Muscle of leg (tissue), 3 donors: ENCODE measurements at regions not wholly inside any gene's neighbourhood (a gene's known extent, or its start where the extent isn't known, plus 50 kb on each side); places are given as distances from the start of the nearest gene placed in this dataset.
A peak's percentile ranks its signal among the peaks of the same experiment; 100 is the strongest.

Source experiments
- DNase-seq: peaks from one replicate; pipeline ENCODE4 v3.0.0; 2013
- H3K27ac ChIP-seq: one replicate; pipeline ENCODE4 v1.5.1; 2013; ENCODE audit warnings: mild to moderate bottlenecking, low read length, control low read depth
- H3K27me3 ChIP-seq: one replicate; pipeline ENCODE4 v1.6.1; 2013; ENCODE audit warnings: low read length; ENCODE audit not compliant: control insufficient read depth, insufficient read depth
- H3K36me3 ChIP-seq: one replicate; pipeline ENCODE4 v1.6.1; 2013; ENCODE audit warnings: low read length; ENCODE audit not compliant: control insufficient read depth, insufficient read depth
- H3K4me1 ChIP-seq: one replicate; pipeline ENCODE4 v1.6.1; 2013; ENCODE audit warnings: low read length; ENCODE audit not compliant: control insufficient read depth, insufficient read depth
- H3K4me3 ChIP-seq: one replicate; pipeline ENCODE4 v1.5.1; 2013; ENCODE audit warnings: low read length, control low read depth
- H3K9me3 ChIP-seq: replicated peaks from 2 replicates; pipeline ENCODE4 v1.6.1; 2013; ENCODE audit warnings: low read depth, low read length; ENCODE audit not compliant: control insufficient read depth
- WGBS: methylation state at CpG from one replicate; pipeline ENCODE4 v1.1.5; 2013; ENCODE audit warnings: missing lambda C conversion rate; ENCODE audit not compliant: insufficient coverage; 5-methylcytosine and 5-hydroxymethylcytosine counted together

DNA sequence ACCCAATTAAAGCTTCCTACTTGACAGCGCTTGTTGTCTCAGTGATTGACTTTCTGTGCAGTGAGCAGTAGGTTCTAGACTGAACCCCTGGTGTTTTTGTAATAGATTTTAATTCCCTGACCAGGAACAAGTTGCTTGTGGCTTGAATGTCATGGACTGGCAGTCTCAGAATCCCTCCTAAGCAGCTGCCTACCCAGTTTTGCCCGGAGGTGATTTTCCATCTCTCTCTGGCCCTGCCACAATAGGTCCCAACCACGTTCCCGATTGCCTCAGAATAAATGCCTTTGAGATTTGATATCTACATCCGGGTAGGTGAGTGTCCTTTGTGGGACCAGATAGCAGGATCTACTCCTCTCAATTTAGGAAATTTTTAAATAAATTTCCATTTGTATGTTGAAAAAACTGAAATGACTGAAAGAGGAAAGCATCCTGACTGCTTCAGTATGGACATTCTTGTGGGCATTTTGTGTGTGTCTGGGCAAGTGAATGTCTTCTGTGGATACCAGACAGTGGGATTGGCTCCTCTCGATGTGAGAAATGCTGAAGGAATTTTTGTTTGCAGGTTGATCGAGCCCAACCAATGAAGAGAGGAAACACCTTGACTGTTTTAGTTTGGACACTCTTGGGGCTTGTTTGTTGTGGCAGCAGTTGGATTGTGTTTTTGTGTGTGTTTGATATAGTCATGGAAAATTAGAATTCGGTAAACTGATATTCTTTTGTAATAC lies 1607.4 kb downstream of the C4orf33 start:
- 96% methylated on average over 3 of the region's 8 CpGs for WGBS
- H3K36me3 ChIP-seq = no peaks in the 10 kb centered on the region
- no peaks in the 10 kb centered on the region for H3K27me3 ChIP-seq
- no peaks in the 10 kb centered on the region for H3K9me3 ChIP-seq
- no peak overlapping the region for H3K27ac ChIP-seq
- H3K4me1 ChIP-seq = no peaks in the 10 kb centered on the region
- no peak for DNase-seq
- no peak overlapping the region for H3K4me3 ChIP-seq

DNA sequence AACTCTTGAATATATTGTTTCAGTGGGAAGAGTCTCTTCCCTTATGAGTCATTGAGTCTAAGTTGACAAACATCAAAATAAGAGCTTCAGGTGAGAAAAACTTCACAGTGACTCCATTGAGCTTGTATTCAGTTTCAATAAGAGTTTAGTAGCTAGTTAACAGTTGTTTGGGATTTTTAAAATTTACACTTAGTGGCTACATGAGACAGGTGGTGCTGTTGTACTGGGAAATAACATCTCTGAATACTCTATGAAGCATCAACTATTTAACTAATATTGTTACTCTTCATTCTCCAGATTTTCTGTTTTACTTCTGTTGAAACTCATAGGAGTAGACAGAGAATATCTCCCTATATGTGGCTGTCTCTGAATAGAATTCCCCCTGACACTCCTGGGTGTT lies 1609.1 kb downstream of the C4orf33 start:
- DNase-seq = peak; percentile 15

DNA sequence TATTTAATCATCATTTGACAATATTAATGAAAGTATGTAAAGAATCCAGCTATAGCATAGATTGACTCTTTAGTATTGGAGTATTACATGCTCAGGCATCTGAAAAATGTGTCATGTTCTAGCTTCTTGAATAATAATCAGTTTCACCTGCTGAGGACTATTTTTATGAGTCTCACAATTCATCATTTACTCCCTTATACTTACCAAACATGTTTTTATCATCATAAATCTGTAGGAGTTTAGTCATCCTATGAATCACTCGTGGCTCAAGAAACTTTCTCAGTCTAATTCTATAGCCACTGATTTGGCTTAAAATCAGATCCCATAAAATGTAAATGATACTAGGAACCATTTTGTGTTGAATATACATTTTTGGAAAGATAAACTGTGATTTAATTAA lies 1616.1 kb downstream of the C4orf33 start:
- WGBS = no CpG with 5 or more reads among the region's 1 CpG
- Histone ChIP-seq H3K4me3 (no peak overlapping the region), H3K4me1 (no peaks in the 10 kb centered on the region), H3K27me3 (no peaks in the 10 kb centered on the region), H3K27ac (no peak overlapping the region), H3K36me3 (no peaks in the 10 kb centered on the region), H3K9me3 (no peaks in the 10 kb centered on the region)
- no peak for DNase-seq

More for the DNA sequence above, 1609.1 kb downstream of the C4orf33 start:
- H3K27me3 ChIP-seq = no peaks in the 10 kb centered on the region
- H3K27ac ChIP-seq = no peak overlapping the region
- no peak overlapping the region for H3K4me3 ChIP-seq
- H3K36me3 ChIP-seq = no peaks in the 10 kb centered on the region
- no peaks in the 10 kb centered on the region for H3K4me1 ChIP-seq
- H3K9me3 ChIP-seq = no peaks in the 10 kb centered on the region

DNA sequence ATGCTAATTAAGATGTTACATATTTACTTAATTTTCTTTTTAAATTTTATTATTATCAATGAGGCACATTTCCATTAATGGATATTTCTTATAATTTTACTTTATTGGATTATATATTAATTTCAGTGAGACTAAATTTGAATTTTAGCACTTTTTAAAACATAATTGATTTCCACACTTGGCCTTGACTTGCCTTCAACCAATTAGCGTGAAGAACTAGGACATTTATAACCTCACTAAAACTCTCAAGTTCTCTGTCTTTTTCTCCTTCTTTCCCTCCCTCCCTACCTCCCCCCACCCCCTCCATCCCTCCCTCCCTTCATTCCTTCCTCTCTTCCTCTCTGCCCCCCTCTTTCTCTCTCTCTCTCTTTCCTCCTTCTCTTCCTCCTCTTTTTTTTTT lies 1618.1 kb downstream of the C4orf33 start:
- no peaks in the 10 kb centered on the region for H3K4me1 ChIP-seq
- DNase-seq = no peak
- no peaks in the 10 kb centered on the region for H3K27me3 ChIP-seq
- H3K9me3 ChIP-seq = no peaks in the 10 kb centered on the region
- no peak overlapping the region for H3K27ac ChIP-seq
- WGBS = 56% methylated on average over 1 of the region's 1 CpG
- no peaks in the 10 kb centered on the region for H3K36me3 ChIP-seq
- H3K4me3 ChIP-seq = no peak overlapping the region

DNA sequence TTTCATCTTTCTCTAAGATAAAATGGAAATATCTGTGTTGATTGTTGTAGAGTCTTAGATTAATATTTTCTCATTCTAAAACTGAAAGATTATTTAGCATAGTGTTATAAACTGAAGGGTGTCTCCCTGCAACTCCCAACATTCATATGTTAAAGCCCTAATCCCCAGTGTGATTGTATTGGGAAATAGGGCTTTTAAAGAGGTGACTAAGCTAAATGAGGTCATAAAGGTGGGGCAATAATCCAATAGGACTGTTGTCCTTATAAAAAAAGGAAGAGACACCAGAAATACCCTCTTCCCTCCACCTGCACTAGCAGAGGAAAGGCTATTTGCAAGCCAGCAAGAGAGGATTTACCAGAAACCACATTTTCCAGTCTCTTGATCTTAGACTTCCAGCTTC lies 1626.4 kb downstream of the C4orf33 start:
- no peaks in the 10 kb centered on the region for H3K4me1 ChIP-seq
- H3K4me3 ChIP-seq = no peak overlapping the region
- no peak overlapping the region for H3K27ac ChIP-seq
- no peaks in the 10 kb centered on the region for H3K9me3 ChIP-seq
- no peaks in the 10 kb centered on the region for H3K36me3 ChIP-seq
- no peaks in the 10 kb centered on the region for H3K27me3 ChIP-seq
- DNase-seq = peak; percentile 7

DNA sequence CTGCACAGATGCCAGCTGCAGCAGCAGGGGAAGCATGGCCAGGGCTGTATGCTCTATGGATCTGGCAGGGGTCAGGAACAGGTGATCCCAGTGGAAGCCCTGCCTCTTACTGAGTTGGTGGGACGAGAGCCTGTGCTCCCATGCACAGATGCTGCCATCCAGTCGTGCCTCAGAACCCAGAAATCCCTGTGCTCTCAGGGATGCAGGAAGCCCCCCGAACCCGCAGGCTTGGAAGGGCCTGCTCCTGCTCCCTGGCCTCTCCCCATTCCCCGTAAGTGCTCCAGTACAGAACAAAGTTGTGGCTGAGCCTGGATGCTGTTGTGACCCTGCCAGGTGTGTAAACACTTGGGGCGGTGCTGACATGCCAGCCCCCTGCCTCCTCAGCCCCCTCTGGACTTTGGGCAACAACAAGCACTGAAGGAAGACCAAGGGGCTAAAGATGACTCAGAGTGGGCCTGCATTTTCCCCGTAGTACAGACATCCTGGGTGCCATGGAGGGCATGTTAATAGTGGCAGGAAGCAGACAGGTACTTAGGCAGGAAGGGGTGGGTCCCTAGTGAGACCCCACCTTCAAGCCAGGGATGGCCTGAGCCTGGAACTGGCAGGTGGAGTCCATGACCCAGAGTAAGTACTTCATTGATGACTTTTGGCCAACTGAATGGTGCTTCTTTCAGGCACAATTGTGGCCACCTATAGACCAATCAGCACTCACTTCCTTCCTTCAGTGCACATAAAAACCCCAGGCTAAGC lies 1640.7 kb downstream of the C4orf33 start:
- H3K4me3 ChIP-seq = no peak overlapping the region
- no peaks in the 10 kb centered on the region for H3K27me3 ChIP-seq
- no peak for DNase-seq
- no peaks in the 10 kb centered on the region for H3K36me3 ChIP-seq
- H3K4me1 ChIP-seq = no peaks in the 10 kb centered on the region
- peaks cover 21% of the 10 kb centered on the region for H3K9me3 ChIP-seq
- H3K27ac ChIP-seq = no peak overlapping the region
- WGBS = 90% methylated on average over 6 of the region's 7 CpGs

DNA sequence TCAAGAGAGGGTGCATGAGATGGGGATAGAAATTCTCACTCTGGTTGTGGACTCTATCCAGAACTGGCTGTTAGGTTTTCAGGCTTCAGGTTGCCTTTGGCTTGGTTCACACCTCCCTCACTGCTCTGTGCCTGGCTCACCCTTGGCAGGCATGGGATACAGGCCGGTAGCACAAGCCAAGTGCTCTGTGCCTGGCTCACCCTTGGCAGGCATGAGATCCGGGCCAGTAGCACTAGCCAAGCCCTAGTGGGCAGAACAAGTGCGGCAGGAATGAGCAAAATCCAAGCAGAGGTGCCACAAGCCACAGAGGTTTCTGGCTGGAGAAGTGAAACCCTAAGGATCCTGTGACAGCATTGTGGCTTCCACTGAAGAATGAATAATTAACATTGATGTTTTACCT lies 1642.3 kb downstream of the C4orf33 start:
- no peak for DNase-seq
- Histone ChIP-seq H3K27me3 (no peaks in the 10 kb centered on the region), H3K9me3 (peaks cover 21% of the 10 kb centered on the region), H3K27ac (no peak overlapping the region), H3K36me3 (no peaks in the 10 kb centered on the region), H3K4me1 (no peaks in the 10 kb centered on the region), H3K4me3 (no peak overlapping the region)
- 86% methylated on average over 3 of the region's 3 CpGs for WGBS

DNA sequence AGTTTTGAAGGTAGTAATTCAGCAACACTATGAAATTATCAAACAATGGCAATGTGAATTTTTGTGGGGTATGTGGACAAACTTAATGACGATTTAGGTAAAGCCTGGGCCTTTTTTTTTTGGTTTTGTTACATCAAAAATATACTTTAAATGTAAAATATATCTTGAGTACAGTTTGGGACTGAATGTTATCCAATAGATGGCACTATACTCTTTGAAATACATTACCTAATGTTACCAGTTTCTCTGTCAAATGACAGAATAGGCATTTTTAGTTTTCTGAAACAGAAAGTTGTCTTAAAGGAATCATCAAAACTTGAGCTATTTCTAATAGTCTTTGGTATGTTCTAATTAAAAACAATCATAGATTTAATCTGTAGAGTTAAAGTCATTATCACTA lies 1651.9 kb downstream of the C4orf33 start:
- Histone ChIP-seq H3K27ac (no peak overlapping the region), H3K9me3 (no peaks in the 10 kb centered on the region), H3K4me3 (no peak overlapping the region), H3K4me1 (no peaks in the 10 kb centered on the region), H3K36me3 (no peaks in the 10 kb centered on the region), H3K27me3 (no peaks in the 10 kb centered on the region)
- WGBS = no CpG with 5 or more reads among the region's 1 CpG
- peak; percentile 10 for DNase-seq

DNA sequence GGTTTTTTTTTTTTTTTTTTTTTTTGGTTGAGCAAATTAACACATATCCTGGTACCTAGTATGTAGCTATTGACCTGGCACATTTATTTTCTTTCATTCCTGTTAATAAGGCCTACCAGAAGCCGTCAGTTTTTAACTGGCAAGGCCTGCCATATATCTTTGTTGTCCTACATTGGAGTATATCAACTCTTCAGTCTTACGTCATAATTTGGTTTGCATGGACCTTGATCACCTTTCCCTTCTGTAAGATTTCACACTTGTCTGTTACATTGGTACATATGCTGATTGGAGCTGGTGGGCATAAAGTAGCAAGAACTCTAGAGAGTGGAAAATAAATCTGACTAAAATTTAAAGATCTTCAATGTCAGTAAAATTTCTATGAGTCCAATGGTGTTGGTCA lies 1658.0 kb downstream of the C4orf33 start:
- no peaks in the 10 kb centered on the region for H3K36me3 ChIP-seq
- no peak overlapping the region for H3K27ac ChIP-seq
- no peak overlapping the region for H3K4me3 ChIP-seq
- H3K27me3 ChIP-seq = no peaks in the 10 kb centered on the region
- DNase-seq = no peak
- H3K4me1 ChIP-seq = no peaks in the 10 kb centered on the region
- 100% methylated on average over 1 of the region's 2 CpGs for WGBS
- peaks cover 3% of the 10 kb centered on the region for H3K9me3 ChIP-seq

DNA sequence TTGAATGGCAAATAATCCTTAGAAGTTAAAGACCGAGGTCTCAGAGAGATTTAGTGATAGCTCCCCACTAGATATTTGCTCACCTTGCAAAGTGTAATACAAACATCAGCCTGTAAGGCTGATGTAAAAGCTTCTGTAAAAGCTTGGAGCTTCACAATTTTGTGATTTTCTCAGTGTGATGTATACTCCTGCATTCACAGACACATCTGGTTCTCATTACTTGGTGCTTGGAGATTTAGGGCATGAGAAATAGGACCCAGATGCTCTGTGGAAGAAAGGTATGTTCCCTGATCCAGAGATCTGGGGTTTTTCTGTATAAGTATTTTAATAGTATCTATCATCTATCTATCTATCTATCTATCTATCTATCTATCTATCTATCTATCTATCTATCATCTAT lies 1664.3 kb downstream of the C4orf33 start:
- Histone ChIP-seq H3K27me3 (no peaks in the 10 kb centered on the region), H3K4me1 (no peaks in the 10 kb centered on the region), H3K36me3 (no peaks in the 10 kb centered on the region), H3K9me3 (peaks cover 3% of the 10 kb centered on the region), H3K4me3 (no peak overlapping the region), H3K27ac (no peak overlapping the region)
- no CpG with 5 or more reads among the region's 1 CpG for WGBS
- peak; percentile 27 for DNase-seq
